ENCODE measurements at regions not wholly inside any gene's neighbourhood (a gene's known extent, or its start where the extent isn't known, plus 50 kb on each side); places are given as distances from the start of the nearest gene placed in this dataset.

DNA sequence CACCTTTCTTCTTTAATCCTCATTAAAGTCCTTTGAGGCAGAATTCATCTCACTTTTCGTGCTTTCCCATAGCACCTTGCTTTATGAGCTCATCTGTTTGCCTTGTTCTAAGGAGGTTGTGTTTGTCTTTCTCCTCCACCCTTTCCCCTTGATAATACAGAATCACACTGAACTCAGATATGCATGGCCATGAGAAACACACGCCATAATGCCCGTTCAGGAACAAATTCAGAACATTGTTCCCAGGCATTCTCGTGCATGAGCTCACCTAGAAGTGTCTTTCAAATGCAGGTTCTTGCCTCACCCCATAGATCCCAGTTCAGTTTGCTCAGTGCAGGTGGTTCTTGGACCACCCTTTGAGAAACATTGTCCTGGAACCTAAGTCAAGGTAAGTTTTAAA is 71.1 kb downstream of the TMEM114 start:
- DNase-seq, result no peak

DNA sequence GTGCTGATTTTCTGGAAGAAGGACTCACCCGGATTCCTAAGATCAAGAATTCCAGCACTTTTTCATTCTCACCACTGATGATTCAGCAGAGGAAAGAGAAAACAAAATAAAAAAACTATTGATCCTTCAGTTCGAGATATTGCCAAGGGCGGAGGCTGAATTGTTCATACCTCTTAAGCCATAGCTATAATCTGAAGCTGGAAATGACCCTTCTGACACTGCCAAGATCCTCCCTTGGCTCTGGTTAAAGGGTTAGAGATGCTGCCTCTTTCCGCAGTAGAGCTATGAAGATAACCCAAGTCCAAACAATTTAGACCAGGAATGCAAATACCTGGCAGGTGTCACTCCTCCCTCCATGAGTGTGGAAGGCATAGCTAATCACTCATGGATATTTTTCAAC is 73.0 kb downstream of the TMEM114 start:
- DNase-seq, result no peak

DNA sequence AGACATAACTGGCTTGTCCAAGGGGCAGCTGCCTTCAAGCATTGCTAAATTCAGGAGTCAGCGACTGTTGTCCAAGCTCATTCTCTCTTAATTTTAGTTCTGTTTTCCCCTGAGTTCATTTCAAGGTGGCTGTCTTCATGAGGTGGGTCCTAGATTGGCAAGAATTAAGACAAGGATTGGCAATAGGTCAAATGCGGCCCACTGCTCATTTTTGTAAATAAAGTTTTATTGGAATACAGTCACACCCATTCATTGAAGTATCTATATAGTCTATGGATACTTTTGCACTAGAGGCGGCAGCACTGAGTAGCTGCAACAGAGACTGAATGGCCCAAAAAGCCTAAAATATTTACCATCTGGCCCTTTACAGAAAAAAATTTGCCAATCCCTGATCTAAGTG is 73.8 kb downstream of the TMEM114 start:
- no peak for DNase-seq

DNA sequence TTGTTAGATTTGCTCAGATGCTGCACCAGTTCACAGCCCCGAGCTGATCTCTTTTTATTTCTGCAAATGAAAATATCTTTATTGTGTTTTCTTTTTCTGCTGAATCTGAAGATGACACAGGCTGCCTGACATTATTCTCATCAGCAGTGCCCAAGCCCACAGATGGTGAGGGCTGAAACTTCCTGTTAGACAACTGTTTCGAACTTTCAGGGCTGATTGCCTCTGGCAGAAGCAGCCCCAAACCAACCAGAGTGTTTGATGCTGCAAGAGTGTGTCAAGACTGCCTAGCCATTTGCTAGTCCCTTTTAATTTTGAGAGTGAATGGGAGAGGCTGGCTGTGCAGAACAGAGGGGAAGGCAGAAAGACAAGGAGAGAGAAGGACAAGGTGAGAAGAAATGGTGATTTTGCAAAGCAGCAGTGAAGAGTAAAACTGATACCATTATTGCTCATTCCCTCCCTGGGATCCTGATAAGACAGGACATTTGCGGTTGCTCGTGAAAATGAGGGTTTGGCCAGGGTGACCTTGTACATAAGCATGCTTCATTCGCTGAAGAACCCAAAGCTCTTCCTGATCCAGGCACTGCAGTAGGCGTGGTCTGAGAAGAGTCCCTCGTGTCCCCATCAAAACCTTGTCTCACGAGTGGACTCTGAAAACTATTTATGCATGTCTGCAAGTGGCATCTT is 77.2 kb downstream of the TMEM114 start:
- DNase-seq, result no peak

DNA sequence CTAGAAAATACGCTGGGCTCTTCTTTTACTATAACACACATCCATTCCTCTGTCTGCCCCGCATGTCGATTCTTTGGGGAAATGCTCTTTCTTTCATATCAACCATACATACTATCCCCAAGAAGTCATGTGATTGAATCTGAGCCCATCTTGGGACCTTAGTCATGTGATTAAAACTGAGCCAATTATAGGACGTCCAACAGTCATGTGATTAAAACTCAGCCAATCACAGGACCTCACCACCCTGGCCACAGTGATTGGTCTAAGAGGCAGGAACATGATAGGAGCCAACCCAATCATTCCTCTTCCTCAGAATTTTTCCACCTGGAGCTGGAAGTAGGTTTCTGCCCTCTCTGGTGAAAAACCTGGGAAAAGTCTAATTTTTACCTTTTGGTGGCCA is 78.8 kb downstream of the TMEM114 start:
- DNase-seq, result no peak

DNA sequence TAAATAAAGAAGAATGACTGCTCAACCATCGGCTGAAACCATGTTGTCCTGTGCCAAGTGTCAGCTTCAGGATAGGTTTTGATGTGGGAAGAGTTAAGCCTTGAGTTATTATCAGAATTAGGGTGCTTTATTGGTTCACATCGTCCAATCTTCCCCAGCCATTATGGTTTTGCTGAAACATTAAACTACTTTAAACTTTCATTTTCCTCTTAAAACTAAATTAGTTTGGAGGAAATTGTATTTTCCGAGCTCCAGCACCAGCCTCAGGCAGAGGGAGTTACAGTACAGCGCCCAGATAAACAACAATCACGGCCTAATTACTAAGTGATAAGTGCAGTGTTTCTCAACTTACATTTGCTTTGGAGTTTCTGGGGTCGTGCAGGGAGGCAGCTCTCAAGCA is 80.2 kb downstream of the TMEM114 start:
- DNase-seq, result no peak

DNA sequence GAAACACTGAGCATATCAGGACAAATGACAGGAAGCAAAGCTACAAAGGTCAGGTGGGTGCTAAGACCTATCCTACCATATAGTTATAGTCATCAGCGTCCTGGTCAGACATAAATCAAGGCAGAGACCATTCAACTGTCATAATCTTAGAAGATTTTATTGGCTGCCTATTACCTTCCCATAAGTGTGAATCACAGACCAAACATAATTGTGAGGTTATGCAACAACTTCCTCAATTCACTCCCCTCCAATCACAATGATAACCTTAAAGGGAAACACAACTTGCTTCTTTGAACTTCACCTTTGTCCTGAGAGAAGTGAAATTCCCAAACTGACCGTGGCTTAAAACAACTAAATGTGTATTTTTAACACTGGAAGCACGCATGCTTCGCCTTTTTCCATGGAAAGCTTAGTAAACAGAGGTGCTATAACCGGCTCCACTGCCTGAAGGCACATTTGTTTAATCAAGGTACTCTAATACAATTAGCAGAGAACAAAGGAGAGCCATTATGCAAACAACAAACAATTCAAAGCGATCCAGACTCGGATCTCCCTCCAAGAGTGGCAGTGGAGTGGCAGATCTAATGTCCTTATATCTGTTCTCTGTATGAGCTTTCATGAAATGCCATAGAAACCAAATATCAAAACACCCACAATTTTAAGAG is 84.9 kb downstream of the TMEM114 start:
- DNase-seq, result no peak

DNA sequence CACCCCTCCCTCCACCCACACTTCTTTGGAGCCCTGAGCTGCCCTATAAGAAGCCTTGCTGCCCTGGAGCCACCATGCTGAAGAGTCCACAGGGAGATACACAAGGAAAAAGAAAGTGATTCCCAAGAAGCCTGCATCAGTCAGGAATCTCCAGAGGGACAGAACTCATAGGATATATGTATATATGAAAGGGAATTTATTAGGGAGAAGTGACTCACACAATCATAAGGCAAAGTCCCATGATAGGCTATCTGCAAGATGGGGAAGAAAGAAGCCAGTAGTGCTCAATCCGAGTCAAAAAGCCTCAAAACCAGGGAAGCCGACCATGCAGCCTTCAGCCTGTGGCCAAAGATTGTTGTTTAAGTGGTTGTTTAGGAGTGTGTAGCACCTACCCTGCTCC is 87.9 kb downstream of the TMEM114 start:
- no peak for DNase-seq

DNA sequence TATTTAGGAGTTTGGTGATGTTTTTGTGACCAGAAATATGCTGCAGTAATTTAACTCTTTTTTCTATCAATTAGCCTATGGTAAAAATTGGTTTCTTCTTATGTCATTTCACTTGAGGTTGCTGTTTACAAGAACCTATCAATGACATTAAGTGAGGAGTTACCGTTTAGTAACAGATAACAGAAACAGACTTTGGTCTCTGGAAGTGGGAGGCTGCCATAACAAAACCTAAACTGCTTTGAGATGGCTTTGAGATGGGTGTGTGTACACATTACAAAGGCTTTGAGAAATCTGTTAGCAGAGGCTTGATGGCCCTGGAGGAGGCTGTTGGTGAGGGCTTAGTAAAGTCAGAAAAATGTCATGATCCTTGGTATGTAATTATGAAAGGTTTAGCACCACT is 90.0 kb downstream of the TMEM114 start:
- no peak for DNase-seq

DNA sequence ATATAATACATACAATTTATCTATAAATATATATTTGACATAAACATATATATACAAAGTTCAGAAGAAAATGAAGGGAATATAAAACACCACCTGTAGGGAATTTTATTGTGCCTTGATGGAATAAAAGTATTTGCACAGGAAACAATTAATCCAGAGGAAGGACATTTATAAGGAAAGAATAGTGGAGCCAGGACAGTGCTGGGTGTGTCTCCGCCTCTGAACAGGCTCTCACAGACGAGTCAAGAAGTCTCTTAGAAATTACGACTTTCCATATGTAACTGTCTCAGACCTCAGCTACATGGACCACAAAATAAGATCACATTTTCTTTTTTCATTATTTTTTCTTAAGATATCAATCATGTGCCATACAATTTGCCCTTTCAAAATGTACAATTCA is 93.9 kb downstream of the TMEM114 start:
- no peak for DNase-seq

DNA sequence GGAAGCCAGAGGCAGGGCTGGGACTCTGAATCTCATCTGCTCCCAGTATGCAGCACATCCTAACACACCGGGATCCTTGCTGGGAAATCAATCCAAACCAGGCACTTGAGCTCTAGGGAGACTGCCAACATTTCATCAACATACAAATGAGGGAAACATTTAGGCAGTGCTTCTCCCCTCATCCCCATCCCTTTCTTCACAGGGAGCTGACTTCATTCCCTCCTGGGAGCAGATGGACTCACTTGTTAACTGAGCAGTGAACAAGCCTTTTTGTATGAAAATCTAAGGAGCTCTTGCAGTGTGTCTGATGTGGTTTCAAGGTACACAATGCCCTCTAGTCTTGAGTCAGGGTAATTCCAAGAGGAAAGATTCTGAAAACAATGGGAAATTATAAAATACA is 96.3 kb downstream of the TMEM114 start:
- no peak for DNase-seq

DNA sequence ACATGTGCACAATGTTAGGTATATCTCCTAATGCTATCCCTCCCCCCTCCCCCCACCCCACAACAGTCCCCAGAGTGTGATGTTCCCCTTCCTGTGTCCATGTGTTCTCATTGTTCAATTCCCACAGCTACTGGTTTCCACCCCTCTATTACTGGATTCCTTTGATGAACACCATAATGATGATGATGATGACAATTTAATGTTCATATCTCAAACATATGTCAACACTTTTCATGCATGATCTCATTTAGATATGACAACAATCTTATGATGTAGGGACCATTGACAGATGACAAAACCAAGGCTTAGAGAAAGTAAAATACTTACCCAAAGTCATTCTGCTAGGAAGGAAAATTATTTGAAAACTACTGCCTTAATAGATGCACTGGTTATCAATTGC is 97.6 kb downstream of the TMEM114 start:
- no peak for DNase-seq

DNA sequence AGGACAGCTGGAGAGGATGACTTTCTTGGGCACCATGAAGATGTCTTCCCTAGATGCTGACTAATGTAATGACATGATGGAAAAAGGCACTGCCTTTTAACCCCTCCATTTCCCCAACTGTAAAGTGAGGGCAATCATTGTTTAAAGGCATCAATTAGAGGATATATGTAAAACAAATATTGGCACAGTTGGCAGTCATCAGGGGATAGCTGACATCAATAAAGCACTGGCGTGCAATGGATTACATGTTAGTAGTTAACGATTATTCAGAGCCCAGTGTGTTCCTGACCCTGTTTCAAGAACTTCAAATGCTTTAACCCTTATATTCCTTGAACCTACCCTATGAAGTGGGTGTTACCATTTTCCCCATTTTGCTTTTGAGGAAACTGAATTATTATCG is 100.7 kb downstream of the TMEM114 start:
- no peak for DNase-seq

DNA sequence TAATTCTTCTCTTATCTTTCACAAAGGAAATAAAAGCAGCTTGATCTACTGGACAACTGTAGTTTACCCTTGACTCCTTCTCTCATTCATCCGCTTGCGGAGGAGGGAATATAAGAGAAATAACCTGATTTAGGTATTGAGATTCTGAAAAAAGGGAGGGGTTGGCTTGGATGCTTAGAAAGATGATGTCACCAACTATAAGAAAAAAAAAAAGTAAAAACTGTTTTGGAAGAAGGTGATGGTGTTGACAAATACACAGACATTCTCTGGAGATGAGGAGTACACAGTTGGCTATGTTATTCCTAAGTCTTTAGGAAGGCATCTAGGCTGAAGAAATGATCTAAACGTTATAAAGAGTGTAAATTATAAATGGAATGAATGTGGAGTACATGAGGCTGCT is 103.3 kb downstream of the TMEM114 start:
- no peak for DNase-seq

DNA sequence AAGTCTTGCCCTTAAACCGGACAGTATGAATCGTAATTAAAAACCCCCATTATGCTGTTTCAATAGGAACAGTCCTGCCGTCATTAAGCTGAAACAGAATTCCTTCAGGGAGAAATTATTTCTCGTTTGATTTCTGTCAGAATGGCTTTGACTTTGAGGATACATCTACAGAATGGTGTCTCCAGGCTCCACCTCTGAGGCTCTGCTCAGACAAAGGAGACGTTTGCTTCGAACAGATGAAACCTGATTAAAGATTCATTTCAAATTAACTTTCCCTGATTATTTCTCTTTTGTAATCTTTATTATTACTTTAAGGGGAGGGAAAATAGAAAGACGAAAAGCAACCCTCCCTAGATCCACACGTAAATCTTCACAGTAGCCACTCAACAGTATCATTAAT is 106.9 kb downstream of the TMEM114 start:
- no peak for DNase-seq

DNA sequence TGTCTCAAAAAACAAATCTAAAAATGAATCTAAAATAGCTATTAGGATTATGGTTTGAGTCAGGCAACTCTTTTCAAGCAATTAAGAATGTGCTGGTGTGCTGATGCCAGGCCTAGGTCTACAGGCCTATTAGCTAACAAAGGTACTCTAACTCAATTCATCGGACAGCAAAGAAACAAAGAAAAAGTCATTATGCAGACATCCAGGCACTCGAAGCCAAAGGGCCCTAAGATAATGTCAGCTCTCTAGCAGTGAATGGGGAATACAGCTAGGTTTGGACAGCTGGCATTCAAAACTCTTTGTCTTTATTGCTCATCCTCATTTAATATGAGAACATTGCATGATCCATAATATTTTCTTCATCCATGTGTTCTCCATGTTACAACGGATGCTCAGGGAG is 108.5 kb downstream of the TMEM114 start:
- DNase-seq, result no peak

DNA sequence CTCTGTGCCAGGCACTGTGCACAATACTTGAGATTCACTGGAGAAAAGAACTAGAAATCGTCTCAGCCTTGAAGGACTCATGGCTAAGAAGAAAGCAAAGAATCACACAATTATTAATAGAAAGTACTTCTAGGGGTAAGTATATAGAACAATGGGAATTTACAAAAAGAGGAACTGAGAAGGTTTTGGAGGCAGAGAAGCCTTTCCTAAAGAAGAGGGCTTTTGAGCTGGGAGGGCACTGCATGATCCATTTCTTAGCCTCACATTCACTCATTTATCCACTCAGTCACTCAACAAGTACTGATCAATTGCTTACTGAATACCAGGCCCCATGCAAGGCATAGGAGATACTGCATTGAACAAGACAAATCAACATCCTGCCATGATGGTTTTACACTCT is 113.5 kb downstream of the TMEM114 start:
- no peak for DNase-seq

DNA sequence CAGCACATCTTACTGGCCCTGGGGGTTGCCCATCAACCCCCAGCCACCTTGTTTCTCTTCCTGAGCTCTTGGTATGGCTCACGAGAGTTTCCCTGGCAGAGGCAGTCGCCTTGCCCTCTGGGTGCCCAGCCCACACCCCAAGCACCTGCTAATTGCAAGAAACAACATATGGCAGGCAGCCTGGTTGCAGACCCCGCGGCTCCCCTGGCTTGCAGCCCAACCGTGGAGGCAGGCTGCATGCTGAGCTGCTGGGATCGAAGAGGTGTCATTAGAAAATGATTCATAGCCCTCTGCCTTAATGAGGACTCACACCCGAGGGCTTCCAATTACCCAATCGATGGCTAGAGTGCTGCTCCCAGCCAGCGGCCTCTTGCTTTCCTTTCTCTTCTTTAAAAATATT is 115.7 kb downstream of the TMEM114 start:
- DNase-seq, result peak; percentile 18

DNA sequence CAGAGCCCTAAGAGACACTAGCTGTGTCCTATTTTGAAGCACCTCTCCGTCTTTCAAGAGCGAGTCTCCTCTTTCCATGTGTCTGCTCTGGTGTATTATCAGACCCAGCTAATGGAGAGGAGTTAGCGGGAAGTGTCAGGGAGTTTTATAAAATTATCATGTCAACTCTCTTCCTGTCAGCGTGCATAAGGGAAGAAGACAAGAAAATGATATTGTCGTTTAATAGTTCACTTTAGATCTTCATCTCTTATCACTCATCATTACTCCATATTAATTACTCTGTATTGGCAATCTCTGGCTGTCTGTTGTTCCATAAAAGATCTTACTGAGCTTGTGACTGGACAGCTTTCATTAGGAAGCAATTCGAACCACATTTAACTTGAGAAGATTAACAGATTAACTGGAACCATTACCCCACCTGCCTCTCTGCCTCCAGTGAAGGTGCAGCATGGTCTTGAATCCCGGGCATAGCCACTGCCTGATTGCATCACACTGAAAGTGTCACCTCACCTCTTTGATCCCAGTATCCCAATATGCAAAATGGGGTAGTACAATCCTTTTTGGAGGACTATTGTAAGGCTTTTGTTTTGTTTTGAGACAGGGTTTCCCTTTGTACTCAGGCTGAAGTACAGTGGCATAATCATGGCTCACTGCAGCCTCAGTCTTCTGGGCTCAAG is 121.1 kb downstream of the TMEM114 start:
- no peak for DNase-seq

DNA sequence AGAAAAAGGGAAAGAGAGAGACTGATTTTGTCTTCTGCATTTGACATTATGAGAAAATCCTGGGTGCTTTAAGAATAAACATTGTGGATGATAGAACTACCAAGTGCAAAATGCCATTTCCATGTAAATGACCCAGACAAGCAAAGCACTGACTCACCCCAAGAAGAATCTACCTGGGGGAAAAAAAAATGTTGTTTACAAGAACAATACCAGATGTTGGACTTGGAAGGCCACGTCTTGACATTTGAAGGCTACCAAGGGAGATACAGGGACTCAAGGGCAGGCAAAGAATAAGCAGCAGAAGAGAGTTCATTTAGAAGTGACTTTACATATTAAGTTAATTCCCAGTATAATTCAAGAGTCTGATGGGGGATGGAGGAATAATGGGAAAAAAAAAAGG is 125.3 kb downstream of the TMEM114 start:
- DNase-seq, result no peak

DNA sequence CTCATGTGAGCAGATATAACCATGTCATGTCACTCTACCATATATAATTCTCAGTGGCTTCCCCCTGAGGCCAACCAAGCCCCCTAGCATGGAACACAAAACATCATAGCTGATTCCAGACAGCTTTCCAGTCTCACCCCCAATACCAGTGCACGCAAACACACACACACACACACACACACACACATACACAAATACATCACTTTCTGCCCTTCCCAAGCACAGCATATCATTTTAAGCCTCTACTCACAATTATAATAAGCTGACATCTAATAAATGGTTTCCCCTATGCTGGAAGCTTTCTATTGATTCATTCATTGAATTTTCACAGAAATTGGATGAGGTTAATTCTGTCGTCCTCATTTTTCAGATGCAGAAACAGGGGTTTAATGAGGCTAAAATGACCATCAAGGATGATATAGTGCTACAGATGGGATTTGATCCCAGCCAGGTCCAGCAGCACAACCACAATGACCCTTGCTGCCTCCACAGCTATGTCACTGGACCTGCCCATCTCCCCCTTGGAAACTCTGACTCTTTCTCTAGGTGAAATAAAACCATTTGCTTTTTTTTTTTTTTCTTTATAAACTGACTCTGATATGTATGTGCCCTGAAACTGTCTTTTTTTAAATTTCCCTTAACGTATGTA is 131.1 kb downstream of the TMEM114 start:
- DNase-seq, result no peak

DNA sequence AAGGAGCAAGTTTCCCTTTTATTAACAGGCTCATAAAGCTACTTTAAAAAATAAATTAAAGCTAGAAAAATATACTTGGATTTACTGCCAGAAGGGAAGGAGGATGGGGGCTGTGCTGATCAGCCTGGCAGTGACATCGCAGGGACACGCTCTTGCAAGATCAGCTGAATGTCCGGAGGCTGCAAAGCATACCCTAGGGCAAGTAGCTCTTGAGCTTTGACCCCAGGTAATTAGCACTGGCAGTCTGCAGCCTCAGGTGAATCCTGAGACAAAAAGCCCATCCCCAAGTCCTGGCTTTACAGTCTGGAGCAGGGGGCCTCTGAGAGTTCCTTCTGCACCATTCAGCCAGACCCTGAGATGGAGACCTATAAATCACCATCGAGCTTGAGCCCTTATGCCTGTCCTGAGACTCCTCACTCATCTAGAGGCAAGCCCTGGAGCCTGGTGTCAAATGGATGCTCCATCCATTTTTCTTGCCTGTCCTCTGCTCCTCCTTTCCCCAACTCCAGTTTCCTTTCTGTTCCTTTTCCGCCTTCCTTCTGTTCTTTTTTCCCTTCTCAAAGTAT is 131.7 kb downstream of the TMEM114 start:
- no peak for DNase-seq

DNA sequence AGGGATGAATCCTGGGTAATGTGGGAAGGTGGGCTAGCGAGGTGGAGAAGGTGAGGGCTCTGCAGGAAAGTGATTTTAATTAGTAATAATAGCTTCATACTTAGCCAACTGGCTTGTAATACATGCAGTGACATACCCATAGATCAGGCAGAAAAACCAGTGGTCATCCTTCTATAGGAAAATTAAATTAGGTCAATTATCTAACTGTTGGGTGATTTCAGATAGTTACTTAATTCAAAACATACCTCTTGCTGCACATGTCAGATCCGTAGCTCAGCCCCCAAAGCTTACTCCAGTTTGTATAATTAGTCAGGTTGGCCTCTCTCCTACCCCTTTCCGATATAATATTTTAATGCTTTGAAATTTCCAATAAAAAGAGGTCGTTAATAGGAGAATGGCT is 137.0 kb downstream of the TMEM114 start:
- DNase-seq, result no peak

DNA sequence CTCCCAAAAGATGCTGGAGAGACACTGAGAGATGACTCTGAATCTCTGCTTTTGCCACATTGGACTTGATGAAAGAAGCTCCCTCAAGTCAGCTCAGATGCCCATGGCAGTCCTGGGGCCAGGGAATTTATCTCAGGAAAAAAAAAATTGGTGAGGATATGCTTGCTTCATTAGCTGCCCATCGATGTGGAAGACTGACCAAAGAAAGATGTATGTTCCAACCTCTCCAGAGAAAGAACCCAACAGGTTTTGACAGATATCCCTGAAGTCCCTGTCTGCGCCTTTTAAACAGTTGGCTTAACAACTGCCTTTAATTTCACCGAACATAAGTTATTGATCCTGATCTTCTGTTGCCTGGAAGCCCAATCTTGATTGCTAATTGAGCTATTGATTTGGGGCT is 137.4 kb downstream of the TMEM114 start:
- DNase-seq, result no peak
